ENCODE measurements at regions not wholly inside any gene's neighbourhood (a gene's known extent, or its start where the extent isn't known, plus 50 kb on each side); places are given as distances from the start of the nearest gene placed in this dataset.

GRCh38 chr16:64313726-64314125, 808.1 kb downstream of the CDH11 start:
- TF ChIP-seq NFIC (IDR thresholded peaks at IDR 0.05) = no peak

GRCh38 chr16:64312980-64313379, 808.9 kb downstream of the CDH11 start:
- TF ChIP-seq RAD21 (IDR thresholded peaks at IDR 0.05; ENCODE audit: low read depth) = no peak
- no peak for TF ChIP-seq EGR1 (IDR thresholded peaks at IDR 0.05)
- no peak for TF ChIP-seq CEBPB (IDR thresholded peaks at IDR 0.05)
- no peak for TF ChIP-seq NFIC (IDR thresholded peaks at IDR 0.05)
- no peak for TF ChIP-seq MAX (IDR thresholded peaks at IDR 0.05)
- TF ChIP-seq FOXM1 (IDR thresholded peaks at IDR 0.05; ENCODE audit: borderline replicate concordance, low read depth) = no peak
- no peak for TF ChIP-seq USF1 (IDR thresholded peaks at IDR 0.05)
- no peak for TF ChIP-seq CREB1 (IDR thresholded peaks at IDR 0.05; ENCODE audit: low read depth)
- no peak for TF ChIP-seq REST (IDR thresholded peaks at IDR 0.05; ENCODE audit: low read depth)
- TF ChIP-seq EP300 (IDR thresholded peaks at IDR 0.05; ENCODE audit: borderline replicate concordance) = no peak
- no peak for TF ChIP-seq YY1 (IDR thresholded peaks at IDR 0.05; ENCODE audit: low read depth)
- no peak for TF ChIP-seq ZBTB7A (IDR thresholded peaks at IDR 0.05; ENCODE audit: low read depth)
- TF ChIP-seq TAF1 (IDR thresholded peaks at IDR 0.05; ENCODE audit: low read depth) = no peak
- TF ChIP-seq TEAD4 (IDR thresholded peaks at IDR 0.05) = no peak
- TF ChIP-seq TCF12 (IDR thresholded peaks at IDR 0.05; ENCODE audit: low read depth) = no peak

GRCh38 chr16:64312292-64312691, 809.6 kb downstream of the CDH11 start:
- TF ChIP-seq NFIC (IDR thresholded peaks at IDR 0.05) = no peak
- no peak for TF ChIP-seq ZBTB7A (IDR thresholded peaks at IDR 0.05; ENCODE audit: low read depth)
- no peak for TF ChIP-seq TAF1 (IDR thresholded peaks at IDR 0.05; ENCODE audit: low read depth)
- no peak for TF ChIP-seq EP300 (IDR thresholded peaks at IDR 0.05; ENCODE audit: borderline replicate concordance)
- no peak for TF ChIP-seq TEAD4 (IDR thresholded peaks at IDR 0.05)
- TF ChIP-seq USF1 (IDR thresholded peaks at IDR 0.05) = no peak
- no peak for TF ChIP-seq CREB1 (IDR thresholded peaks at IDR 0.05; ENCODE audit: low read depth)
- TF ChIP-seq MAX (IDR thresholded peaks at IDR 0.05) = no peak
- TF ChIP-seq YY1 (IDR thresholded peaks at IDR 0.05; ENCODE audit: low read depth) = no peak
- TF ChIP-seq REST (IDR thresholded peaks at IDR 0.05; ENCODE audit: low read depth) = no peak
- TF ChIP-seq EGR1 (IDR thresholded peaks at IDR 0.05) = no peak
- no peak for TF ChIP-seq RAD21 (IDR thresholded peaks at IDR 0.05; ENCODE audit: low read depth)
- TF ChIP-seq TCF12 (IDR thresholded peaks at IDR 0.05; ENCODE audit: low read depth) = no peak
- no peak for TF ChIP-seq FOXM1 (IDR thresholded peaks at IDR 0.05; ENCODE audit: borderline replicate concordance, low read depth)
- no peak for TF ChIP-seq CEBPB (IDR thresholded peaks at IDR 0.05)

GRCh38 chr16:64311241-64311640, 810.6 kb downstream of the CDH11 start:
- TF ChIP-seq EP300 (IDR thresholded peaks at IDR 0.05; ENCODE audit: borderline replicate concordance) = no peak

- TF ChIP-seq MAX (IDR thresholded peaks at IDR 0.05) (no peak), CREB1 (IDR thresholded peaks at IDR 0.05; ENCODE audit: low read depth) (no peak), CEBPB (IDR thresholded peaks at IDR 0.05) (no peak)
Measured at GRCh38 chr16:64309398-64310110, 812.3 kb downstream of the CDH11 start.

- TF ChIP-seq TEAD4 (IDR thresholded peaks at IDR 0.05) = no peak
- TF ChIP-seq CEBPB (IDR thresholded peaks at IDR 0.05) = no peak
- TF ChIP-seq ZBTB7A (IDR thresholded peaks at IDR 0.05; ENCODE audit: low read depth) = no peak
- TF ChIP-seq TCF12 (IDR thresholded peaks at IDR 0.05; ENCODE audit: low read depth) = no peak
- no peak for TF ChIP-seq NFIC (IDR thresholded peaks at IDR 0.05)
- no peak for TF ChIP-seq FOXM1 (IDR thresholded peaks at IDR 0.05; ENCODE audit: borderline replicate concordance, low read depth)
- TF ChIP-seq EP300 (IDR thresholded peaks at IDR 0.05; ENCODE audit: borderline replicate concordance) = no peak
Measured at GRCh38 chr16:64308721-64309120, 813.1 kb downstream of the CDH11 start.
